ENCODE measurements at regions not wholly inside any gene's neighbourhood (a gene's known extent, or its start where the extent isn't known, plus 50 kb on each side); places are given as distances from the start of the nearest gene placed in this dataset.

DNA sequence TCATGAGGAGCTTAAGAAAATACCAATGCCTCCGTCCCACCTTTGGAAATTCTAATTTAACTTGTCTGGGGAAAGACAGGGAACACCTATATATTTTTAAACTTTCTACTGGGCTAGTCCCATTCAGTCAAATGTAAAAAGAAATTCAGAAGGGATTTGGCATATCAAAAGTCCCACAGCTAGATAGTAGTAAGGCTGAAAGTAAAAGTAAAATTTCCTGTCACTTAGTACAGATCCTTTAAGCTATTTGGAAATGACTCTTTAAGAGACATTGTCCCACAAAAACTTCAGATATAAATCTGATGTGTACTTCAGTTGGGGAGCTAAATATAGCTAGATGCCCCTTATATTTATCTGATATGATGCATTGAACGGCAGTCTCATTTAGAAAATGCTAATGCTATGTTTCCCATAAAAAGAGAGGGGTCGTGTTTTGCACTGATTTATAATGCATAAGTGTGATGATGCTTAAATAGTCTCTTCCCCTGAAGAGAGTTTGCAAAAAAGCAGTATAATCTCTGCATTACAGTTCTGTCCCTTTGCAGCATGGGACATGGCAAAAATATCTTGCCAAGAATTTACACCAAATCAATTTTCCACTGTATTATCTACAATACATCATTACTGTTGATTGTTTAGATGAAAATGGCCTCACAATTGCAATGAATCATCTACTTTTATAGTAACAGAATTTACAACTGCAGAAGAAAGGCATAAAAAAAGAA lies 860.8 kb upstream of the MAP3K7 start:
- Histone ChIP-seq H3K27ac (ENCODE audit: low read depth) (no peak overlapping the region), H3K4me3 (ENCODE audit: low read depth, low read length) (no peak overlapping the region), H3K4me1 (ENCODE audit: insufficient read depth) (no peaks in the 10 kb centered on the region), H3K36me3 (ENCODE audit: insufficient read depth) (no peaks in the 10 kb centered on the region)
- 72% methylated on average over 3 of the region's 3 CpGs for WGBS
- no peak for DNase-seq (ENCODE audit: extremely low spot score)

DNA sequence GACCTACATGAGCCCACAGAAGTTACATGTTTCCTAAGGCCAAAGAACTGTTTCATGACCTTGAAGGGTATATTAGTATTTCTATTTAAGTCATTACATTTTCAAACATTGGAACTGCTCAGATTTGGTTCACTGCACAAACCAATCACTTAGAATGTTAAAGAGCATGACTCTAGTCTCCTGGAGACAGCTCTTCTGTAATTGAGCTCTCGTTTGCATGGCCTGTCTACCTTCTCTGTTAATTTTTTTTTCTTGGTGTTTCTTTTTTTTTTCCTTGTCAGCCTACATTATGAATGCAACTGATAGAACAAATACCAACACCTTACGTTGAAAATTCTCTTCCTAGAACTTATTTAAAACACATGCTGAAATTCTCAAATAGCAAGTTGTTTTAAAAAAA lies 860.2 kb upstream of the MAP3K7 start:
- H3K36me3 ChIP-seq (ENCODE audit: insufficient read depth), result no peaks in the 10 kb centered on the region
- H3K27ac ChIP-seq (ENCODE audit: low read depth), result no peak overlapping the region
- no peak overlapping the region for H3K4me3 ChIP-seq (ENCODE audit: low read depth, low read length)
- no peaks in the 10 kb centered on the region for H3K4me1 ChIP-seq (ENCODE audit: insufficient read depth)
- DNase-seq (ENCODE audit: extremely low spot score), result no peak
- 78% methylated on average over 2 of the region's 2 CpGs for WGBS

DNA sequence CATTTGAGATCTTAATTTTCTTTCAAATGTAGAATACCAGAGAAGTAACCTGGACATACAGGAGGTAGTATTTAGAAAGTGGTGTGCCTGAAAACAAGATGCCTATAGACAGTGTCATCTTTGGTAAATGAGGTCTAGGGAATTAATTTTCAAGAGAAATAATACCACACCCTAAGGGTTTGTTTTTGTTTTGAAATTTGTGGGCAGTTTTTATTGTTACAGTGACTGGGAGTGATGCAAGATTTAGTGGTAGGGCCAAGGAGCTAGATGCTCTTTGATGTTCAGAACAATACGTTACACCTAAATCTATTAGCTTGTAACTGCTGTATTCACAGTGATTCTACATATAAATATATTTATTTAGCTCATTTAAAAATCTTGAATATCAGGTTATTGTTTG lies 856.5 kb upstream of the MAP3K7 start:
- H3K4me3 ChIP-seq (ENCODE audit: low read depth, low read length), result no peak overlapping the region
- 95% methylated on average over 1 of the region's 1 CpG for WGBS
- DNase-seq (ENCODE audit: extremely low spot score), result no peak
- H3K27ac ChIP-seq (ENCODE audit: low read depth), result no peak overlapping the region
- H3K36me3 ChIP-seq (ENCODE audit: insufficient read depth), result no peaks in the 10 kb centered on the region
- no peaks in the 10 kb centered on the region for H3K4me1 ChIP-seq (ENCODE audit: insufficient read depth)

DNA sequence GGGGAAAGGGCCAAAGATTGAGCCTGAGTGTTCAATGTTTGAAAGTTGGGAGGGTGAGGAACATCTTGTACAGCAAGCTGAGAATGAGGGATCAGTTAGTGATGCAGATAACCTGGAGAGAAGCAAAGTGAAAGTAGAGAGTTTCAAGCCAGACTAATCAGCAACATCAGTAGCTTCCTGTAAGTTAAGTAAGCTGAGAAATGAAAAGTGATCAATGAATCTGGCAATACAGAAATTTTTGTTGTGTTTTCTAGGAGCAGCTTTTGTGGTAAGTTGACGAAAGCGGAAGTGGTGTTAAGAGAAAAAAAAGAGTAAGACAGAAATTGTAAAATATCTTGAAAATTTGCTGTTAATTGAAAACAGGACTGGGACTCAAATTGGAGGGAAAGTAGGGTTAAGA lies 855.5 kb upstream of the MAP3K7 start:
- H3K4me1 ChIP-seq (ENCODE audit: insufficient read depth), result no peaks in the 10 kb centered on the region
- no peak for DNase-seq (ENCODE audit: extremely low spot score)
- WGBS, result 96% methylated on average over 2 of the region's 2 CpGs
- no peak overlapping the region for H3K4me3 ChIP-seq (ENCODE audit: low read depth, low read length)
- H3K27ac ChIP-seq (ENCODE audit: low read depth), result no peak overlapping the region
- no peaks in the 10 kb centered on the region for H3K36me3 ChIP-seq (ENCODE audit: insufficient read depth)

DNA sequence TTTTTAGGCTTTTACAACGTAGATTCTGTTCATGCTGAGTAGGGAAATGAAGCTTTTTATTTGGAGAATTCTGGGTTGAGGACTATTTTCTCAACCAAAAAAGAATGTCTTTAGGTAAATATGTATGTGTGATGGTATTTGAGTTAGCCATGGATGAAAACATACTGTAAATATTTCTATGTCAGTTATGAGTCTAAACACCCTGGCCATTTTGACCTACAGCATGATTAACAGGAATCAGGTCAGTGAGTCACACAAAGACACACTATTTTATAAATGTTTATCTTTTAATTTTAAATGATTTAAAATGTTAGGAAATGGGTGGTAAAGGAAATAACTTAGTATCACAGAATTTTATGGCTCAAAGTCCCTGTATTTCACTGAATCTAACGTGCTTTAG lies 851.7 kb upstream of the MAP3K7 start:
- Histone ChIP-seq H3K27ac (ENCODE audit: low read depth) (no peak overlapping the region), H3K36me3 (ENCODE audit: insufficient read depth) (no peaks in the 10 kb centered on the region), H3K4me1 (ENCODE audit: insufficient read depth) (no peaks in the 10 kb centered on the region), H3K4me3 (ENCODE audit: low read depth, low read length) (no peak overlapping the region)
- DNase-seq (ENCODE audit: extremely low spot score), result no peak
- WGBS, result 73% methylated on average over 2 of the region's 2 CpGs

DNA sequence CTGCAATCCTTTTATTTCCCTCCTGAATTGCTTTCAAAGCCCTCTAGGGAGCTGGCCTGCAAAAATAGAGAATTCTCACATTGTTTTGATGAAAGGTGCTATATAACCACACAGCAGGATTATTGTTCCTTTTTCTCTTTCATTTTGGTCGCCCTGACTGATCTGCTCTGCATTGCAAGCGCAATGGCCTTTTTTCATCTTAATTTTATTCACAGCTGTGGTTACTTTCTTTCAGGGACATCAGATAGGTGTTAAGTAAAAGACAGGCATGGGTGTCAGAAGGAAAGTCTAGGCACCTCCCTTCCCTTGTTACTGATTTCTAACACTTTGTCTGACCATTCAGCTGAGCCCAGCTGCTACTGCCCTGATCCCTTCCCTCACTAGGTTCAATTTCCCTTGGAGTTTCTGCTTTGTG lies 850.5 kb upstream of the MAP3K7 start:
- no peak for DNase-seq (ENCODE audit: extremely low spot score)
- H3K4me1 ChIP-seq (ENCODE audit: insufficient read depth), result no peaks in the 10 kb centered on the region
- H3K4me3 ChIP-seq (ENCODE audit: low read depth, low read length), result no peak overlapping the region
- H3K36me3 ChIP-seq (ENCODE audit: insufficient read depth), result no peaks in the 10 kb centered on the region
- H3K27ac ChIP-seq (ENCODE audit: low read depth), result no peak overlapping the region
- 87% methylated on average over 2 of the region's 2 CpGs for WGBS

DNA sequence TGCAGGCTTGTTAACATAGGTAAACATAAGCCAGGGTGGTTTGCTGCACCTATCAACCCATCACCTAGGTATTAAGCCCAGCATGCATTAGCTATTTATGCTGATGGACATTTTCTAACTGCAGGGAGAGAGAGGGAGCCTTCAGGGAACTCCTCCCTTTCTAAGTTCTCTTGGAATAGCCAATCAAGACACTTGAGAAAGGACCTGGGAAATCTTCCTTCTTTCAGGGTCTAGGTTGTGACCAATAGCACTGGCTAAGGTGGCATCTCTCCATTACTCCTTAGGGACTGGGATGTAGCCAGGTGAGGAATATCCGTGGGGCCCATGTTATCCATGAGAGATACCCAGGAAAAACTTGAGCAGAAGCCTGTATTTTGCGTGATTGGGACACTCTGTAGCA lies 849.6 kb upstream of the MAP3K7 start:
- Histone ChIP-seq H3K27ac (ENCODE audit: low read depth) (no peak overlapping the region), H3K36me3 (ENCODE audit: insufficient read depth) (no peaks in the 10 kb centered on the region), H3K4me3 (ENCODE audit: low read depth, low read length) (no peak overlapping the region), H3K4me1 (ENCODE audit: insufficient read depth) (no peaks in the 10 kb centered on the region)
- WGBS, result 94% methylated on average over 2 of the region's 2 CpGs
- DNase-seq (ENCODE audit: extremely low spot score), result no peak

DNA sequence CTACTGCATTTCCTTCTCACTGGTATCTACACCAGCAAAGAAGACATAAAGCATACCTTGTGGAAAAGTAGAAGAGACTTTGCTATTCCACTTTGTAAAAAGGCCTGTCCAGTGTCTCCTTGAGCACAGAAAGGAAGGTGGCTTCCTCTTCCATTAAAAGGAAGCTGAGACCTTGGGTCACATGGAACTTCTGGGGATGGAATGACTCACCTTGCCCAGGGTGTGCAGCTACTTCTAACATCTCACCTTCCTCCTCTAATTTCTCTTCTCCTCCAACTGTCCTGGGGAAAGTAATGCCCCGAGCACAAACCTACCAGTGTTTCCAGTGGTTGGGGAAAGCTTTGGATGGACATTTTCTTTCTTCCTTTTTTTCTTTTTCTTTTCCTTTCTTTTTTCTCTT lies 848.8 kb upstream of the MAP3K7 start:
- WGBS, result 96% methylated on average over 1 of the region's 1 CpG
- no peak for DNase-seq (ENCODE audit: extremely low spot score)
- no peaks in the 10 kb centered on the region for H3K36me3 ChIP-seq (ENCODE audit: insufficient read depth)
- H3K4me3 ChIP-seq (ENCODE audit: low read depth, low read length), result no peak overlapping the region
- H3K4me1 ChIP-seq (ENCODE audit: insufficient read depth), result no peaks in the 10 kb centered on the region
- H3K27ac ChIP-seq (ENCODE audit: low read depth), result no peak overlapping the region

DNA sequence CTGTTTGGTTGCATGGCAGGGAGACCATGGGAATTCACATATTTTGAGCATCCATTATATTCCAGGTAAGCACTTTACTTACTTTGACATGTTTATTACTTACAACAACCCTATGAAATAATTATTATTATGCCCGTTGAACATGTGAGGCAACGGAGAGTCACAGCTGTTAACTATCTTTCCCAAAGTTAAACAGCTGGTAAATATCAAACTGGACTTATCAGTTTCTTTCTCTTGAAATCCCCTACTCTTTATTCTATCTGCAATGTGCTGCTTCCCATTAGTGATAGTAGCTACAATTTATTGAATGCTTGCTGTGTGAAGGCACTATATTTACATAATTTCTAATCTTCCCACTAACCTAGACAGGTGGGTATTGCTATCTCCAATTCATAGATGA lies 847.7 kb upstream of the MAP3K7 start:
- DNase-seq (ENCODE audit: extremely low spot score), result no peak
- H3K27ac ChIP-seq (ENCODE audit: low read depth), result no peak overlapping the region
- H3K4me1 ChIP-seq (ENCODE audit: insufficient read depth), result no peaks in the 10 kb centered on the region
- H3K4me3 ChIP-seq (ENCODE audit: low read depth, low read length), result no peak overlapping the region
- WGBS, result 36% methylated on average over 2 of the region's 2 CpGs
- no peaks in the 10 kb centered on the region for H3K36me3 ChIP-seq (ENCODE audit: insufficient read depth)

DNA sequence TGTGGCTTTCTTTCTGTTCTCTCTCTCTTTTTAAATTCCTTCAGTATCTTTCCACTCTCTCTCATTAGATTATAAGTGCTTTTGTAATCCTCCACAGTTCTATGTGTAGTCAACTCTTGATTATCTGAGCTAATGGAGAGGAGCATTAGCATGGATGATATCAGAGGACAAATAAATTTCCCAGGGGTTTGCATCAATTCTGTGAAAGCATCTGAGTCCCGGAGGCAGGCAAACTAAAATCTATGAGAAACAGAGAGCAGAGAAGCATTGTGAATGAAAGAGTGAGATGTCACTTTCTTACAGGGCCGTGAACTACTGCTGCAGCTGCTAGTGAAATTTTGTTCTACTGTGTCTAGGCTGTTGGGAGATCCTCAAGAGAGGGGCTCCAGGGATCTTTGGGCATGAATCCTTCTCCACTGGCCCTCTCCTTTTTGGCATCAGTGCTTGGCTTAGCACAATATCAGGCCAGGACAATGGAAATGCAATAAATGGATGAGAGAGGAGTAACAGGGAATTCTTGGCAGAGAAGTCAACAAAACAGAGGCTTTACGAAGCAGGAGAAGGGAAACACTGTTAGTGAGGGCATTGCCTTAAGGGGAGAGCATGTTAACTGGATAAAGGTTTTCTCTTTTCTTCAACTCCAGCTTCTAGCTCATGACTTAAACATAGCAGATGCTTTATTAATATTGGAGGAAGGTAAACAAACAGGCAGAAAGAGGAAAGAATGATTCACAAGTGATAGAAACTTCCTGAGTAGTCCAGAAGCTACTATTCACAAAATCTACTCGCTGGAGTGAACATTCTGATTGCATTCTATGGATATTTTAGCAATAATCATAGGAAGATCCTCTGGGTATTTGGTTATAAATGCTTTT lies 847.0 kb upstream of the MAP3K7 start:
- Histone ChIP-seq H3K27ac (ENCODE audit: low read depth) (no peak overlapping the region), H3K36me3 (ENCODE audit: insufficient read depth) (no peaks in the 10 kb centered on the region), H3K4me3 (ENCODE audit: low read depth, low read length) (no peak overlapping the region), H3K4me1 (ENCODE audit: insufficient read depth) (no peaks in the 10 kb centered on the region)
- WGBS, result 54% methylated on average over 4 of the region's 4 CpGs
- DNase-seq (ENCODE audit: extremely low spot score), result no peak

DNA sequence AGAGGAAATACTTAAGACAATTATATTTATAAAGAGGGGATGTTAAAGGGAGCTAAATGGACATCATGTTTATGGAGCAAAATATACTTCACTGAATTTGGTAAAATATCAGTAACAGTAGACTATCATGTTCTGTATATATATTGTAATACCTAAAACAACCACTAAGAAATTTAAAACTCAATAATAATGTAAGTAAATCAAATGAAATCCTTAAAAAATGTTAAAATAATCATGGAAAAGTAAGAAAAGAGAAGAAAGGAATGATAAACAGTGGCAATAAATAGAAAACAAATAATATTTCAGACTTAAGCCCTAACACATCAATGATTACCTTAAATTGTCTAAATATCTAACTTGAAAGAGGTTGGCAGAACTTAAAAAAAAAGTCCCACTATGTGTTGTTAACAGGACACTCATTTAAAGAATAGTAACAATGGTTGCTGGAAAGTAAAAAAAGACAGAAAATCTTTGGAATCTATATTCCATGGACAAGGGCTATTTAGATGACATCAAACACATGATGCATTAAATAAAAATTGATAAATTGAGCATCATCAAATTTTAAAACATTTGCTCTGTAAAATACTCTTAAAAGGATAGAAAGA lies 842.2 kb upstream of the MAP3K7 start:
- no peak overlapping the region for H3K4me3 ChIP-seq (ENCODE audit: low read depth, low read length)
- DNase-seq (ENCODE audit: extremely low spot score), result no peak
- no peak overlapping the region for H3K27ac ChIP-seq (ENCODE audit: low read depth)

DNA sequence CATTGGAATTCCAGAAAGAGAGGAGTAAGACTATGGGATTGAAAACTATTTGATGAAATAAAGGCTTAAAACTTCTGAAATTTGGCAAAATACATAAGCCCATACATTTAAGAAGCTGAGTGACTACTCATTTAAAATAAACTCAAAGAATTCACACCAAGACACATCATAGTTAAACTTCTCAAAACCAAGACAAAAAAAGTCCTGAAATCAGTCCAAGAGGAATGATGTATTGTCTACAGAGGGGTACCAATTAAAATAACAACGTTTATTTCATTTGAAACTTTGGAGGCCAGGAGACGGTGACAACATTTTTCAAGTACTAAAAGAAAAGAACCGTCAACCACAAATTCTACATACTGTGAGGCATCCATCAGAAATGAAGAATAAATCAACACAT lies 841.4 kb upstream of the MAP3K7 start:
- Histone ChIP-seq H3K4me3 (ENCODE audit: low read depth, low read length) (no peak overlapping the region), H3K4me1 (ENCODE audit: insufficient read depth) (no peaks in the 10 kb centered on the region), H3K27ac (ENCODE audit: low read depth) (no peak overlapping the region), H3K36me3 (ENCODE audit: insufficient read depth) (no peaks in the 10 kb centered on the region)
- WGBS, result 75% methylated on average over 3 of the region's 3 CpGs
- no peak for DNase-seq (ENCODE audit: extremely low spot score)

More for the DNA sequence above, 842.2 kb upstream of the MAP3K7 start:
- Histone ChIP-seq H3K4me1 (ENCODE audit: insufficient read depth) (no peaks in the 10 kb centered on the region), H3K36me3 (ENCODE audit: insufficient read depth) (no peaks in the 10 kb centered on the region)

DNA sequence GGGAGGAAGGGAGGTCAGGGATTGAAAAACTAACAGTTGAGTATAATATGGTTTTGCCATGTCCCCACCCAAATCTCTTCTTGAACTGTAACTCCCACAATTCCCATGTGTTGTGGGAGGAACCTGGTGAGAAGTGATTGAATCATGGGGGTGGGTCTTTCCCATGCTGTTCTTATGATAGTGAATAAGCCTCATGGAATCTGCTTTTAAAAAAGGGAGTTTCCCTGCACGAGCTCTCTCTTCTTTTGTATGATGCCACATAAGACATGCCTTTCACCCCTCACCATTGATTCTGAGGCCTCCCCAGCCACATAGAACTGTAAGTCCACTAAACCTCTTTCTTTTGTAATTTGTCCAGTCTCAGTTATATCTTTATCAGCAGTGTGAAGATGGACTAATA lies 833.4 kb upstream of the MAP3K7 start:
- 33% methylated on average over 1 of the region's 1 CpG for WGBS
- Histone ChIP-seq H3K4me3 (ENCODE audit: low read depth, low read length) (no peak overlapping the region), H3K36me3 (ENCODE audit: insufficient read depth) (no peaks in the 10 kb centered on the region), H3K4me1 (ENCODE audit: insufficient read depth) (no peaks in the 10 kb centered on the region), H3K27ac (ENCODE audit: low read depth) (no peak overlapping the region)
- no peak for DNase-seq (ENCODE audit: extremely low spot score)

DNA sequence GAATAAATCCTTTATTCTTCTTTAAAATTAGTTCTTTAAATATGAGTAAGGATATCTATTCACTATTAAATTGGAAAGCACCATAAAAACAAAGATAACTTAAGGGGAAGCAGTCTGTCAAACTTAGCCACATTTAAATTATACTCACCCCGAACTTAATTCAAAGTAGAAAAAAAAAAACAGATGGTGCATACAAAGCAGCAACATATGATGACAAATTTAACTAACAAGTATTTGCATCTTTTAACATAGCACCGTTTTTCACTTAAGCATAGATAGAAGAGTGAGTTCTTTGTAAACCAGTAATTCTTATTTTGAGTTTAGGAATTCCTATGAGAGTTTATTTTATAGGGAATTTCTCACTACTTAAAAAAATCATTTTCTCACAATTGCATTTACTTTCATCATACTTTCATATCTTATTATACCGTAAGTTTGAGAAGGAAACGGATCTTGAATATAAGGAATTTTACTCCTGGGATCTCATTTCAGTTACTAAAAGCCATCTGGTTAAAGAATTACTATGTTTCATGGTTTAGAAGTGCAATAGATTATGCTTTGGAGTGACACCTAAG lies 828.2 kb upstream of the MAP3K7 start:
- no peak overlapping the region for H3K27ac ChIP-seq (ENCODE audit: low read depth)
- WGBS, result 59% methylated on average over 4 of the region's 4 CpGs
- H3K36me3 ChIP-seq (ENCODE audit: insufficient read depth), result no peaks in the 10 kb centered on the region
- DNase-seq (ENCODE audit: extremely low spot score), result no peak
- no peak overlapping the region for H3K4me3 ChIP-seq (ENCODE audit: low read depth, low read length)
- no peaks in the 10 kb centered on the region for H3K4me1 ChIP-seq (ENCODE audit: insufficient read depth)

Data from urinary bladder (tissue), 3 donors.